ENCODE measurements at regions not wholly inside any gene's neighbourhood (a gene's known extent, or its start where the extent isn't known, plus 50 kb on each side); places are given as distances from the start of the nearest gene placed in this dataset.

DNA sequence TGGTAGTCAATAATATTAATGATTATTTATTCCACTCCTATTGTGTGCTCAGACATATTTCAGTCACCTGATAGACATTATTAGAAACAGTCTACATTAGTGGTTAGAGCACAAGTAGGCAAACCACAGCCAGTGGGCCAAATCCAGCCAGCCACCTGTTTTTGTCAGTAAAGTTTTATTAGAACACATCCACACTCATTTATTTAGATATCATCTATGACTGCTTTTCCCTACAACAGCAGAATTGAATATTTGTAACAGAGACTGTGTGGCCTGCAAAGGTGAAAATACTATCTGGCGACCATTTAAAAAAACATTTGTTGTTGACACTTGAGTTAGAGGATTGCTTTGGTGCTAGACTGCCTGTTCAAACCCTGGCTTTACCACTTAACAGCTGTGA, 220.0 kb upstream of the ZFP64 start:
- WGBS, 2 experiments (ENCODE audit: low coverage in 1 of 2, low lambda C conversion rate in 2 of 2, missing lambda C conversion rate in 2 of 2), result 91 to 94% methylated on average over 1 of the region's 1 CpG
- H3K9ac ChIP-seq, result no peak overlapping the region
- peaks cover 6% of the 10 kb centered on the region; the same call in 1 of the 2 replicates for H3F3A ChIP-seq (ENCODE audit: insufficient read depth)
- H3K36me3 ChIP-seq (ENCODE audit: low read depth), result no peaks in the 10 kb centered on the region
- no peaks in the 10 kb centered on the region for H3K27me3 ChIP-seq (replicated peaks; ENCODE audit: insufficient read depth)
- H4K20me1 ChIP-seq (ENCODE audit: insufficient read depth), result no peaks in the 10 kb centered on the region
- H3K4me1 ChIP-seq (ENCODE audit: insufficient read depth), result peaks cover 13% of the 10 kb centered on the region
- H3K27ac ChIP-seq, result no peak overlapping the region
- H3K79me2 ChIP-seq (ENCODE audit: insufficient read depth), result no peaks in the 10 kb centered on the region
- H2AFZ ChIP-seq, result no peak overlapping the region
- H3K9me3 ChIP-seq (ENCODE audit: low read depth), result no peaks in the 10 kb centered on the region
- no peak overlapping the region for H3K4me3 ChIP-seq
- TF ChIP-seq EZH2phosphoT487 (IDR thresholded peaks at IDR 0.05; ENCODE audit: insufficient read depth, low read depth), result no peak
- TF ChIP-seq EZH2 (IDR thresholded peaks at IDR 0.05; ENCODE audit: insufficient read depth, poor library complexity, severe bottlenecking), result no peak
- no peak overlapping the region for H3K4me2 ChIP-seq (ENCODE audit: unreplicated experiment)
- no peak for DNase-seq
- H3K9me2 ChIP-seq (ENCODE audit: insufficient read depth), result no peaks in the 10 kb centered on the region
- in situ Hi-C loops (cut with MboI), result no loop called here

DNA sequence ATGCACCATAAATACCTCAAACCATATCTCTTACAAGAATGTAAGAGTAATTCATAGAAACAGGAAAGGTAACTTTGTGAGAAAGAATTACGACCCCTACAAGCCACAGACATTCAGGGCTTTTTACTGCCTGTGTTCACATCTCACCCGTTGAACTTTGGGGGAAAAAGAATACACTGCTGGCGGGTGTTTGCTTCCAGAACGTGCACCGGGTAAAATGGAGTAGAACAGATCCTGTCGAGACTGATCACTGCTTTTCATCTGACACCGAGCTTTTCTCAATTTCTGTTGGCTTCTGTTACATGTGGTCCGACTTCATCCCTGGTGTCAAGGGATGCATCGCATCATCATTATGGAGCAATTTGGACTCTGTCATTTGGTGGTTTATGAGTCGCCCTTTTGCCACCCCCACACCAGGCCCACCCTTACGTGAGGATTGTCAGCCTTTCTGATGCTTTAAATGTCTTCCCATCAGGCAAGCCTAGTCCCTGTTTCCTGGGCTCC, 219.2 kb upstream of the ZFP64 start:
- no peaks in the 10 kb centered on the region for H3K36me3 ChIP-seq (ENCODE audit: low read depth)
- H3K27ac ChIP-seq, result peak overlapping the region; percentile 71
- DNase-seq, result peak; percentile 69
- H3F3A ChIP-seq (ENCODE audit: insufficient read depth), result peaks cover 6% of the 10 kb centered on the region; the same call in 1 of the 2 replicates
- peak overlapping the region; percentile 24; the same call in 1 of the 2 replicates for H3K4me3 ChIP-seq
- peak overlapping the region; percentile 57 for H3K9ac ChIP-seq
- H3K9me2 ChIP-seq (ENCODE audit: insufficient read depth), result no peaks in the 10 kb centered on the region
- H3K9me3 ChIP-seq (ENCODE audit: low read depth), result no peaks in the 10 kb centered on the region
- H3K4me2 ChIP-seq (ENCODE audit: unreplicated experiment), result peak overlapping the region; percentile 68
- 30 to 32% methylated on average over 11 of the region's 11 CpGs for WGBS, 2 experiments (ENCODE audit: low coverage in 1 of 2, low lambda C conversion rate in 2 of 2, missing lambda C conversion rate in 2 of 2)
- TF ChIP-seq EZH2 (IDR thresholded peaks at IDR 0.05; ENCODE audit: insufficient read depth, poor library complexity, severe bottlenecking) (no peak), EZH2phosphoT487 (IDR thresholded peaks at IDR 0.05; ENCODE audit: insufficient read depth, low read depth) (no peak)
- peaks cover 13% of the 10 kb centered on the region for H3K4me1 ChIP-seq (ENCODE audit: insufficient read depth)
- in situ Hi-C loops (cut with MboI), result no loop called here
- H4K20me1 ChIP-seq (ENCODE audit: insufficient read depth), result no peaks in the 10 kb centered on the region
- H3K79me2 ChIP-seq (ENCODE audit: insufficient read depth), result no peaks in the 10 kb centered on the region
- no peaks in the 10 kb centered on the region for H3K27me3 ChIP-seq (replicated peaks; ENCODE audit: insufficient read depth)
- H2AFZ ChIP-seq, result no peak overlapping the region

DNA sequence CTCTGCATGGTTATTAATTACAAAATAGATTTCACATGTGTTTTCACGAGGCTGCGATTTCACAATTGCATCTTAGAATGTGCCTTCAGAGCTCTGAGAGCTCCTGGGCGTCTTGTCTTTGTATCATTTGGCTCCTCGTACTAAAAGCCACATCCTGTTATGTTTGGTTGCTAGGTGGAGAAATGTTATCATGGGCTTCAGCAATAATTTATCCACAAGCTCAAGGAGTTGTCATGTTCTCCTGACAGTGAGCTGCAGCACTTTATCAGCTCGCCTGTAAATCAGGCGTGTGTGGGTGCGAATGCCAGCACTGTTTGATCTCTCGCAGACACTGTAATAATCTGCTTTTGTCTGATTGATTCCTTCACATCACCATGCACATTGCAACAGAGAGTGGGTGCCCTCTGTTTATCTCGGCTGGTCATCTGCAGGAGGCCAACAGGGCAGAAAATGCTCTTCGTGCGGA, 218.6 kb upstream of the ZFP64 start:
- no peaks in the 10 kb centered on the region for H3K36me3 ChIP-seq (ENCODE audit: low read depth)
- no peaks in the 10 kb centered on the region for H3K9me3 ChIP-seq (ENCODE audit: low read depth)
- in situ Hi-C loops (cut with MboI), result no loop called here
- no peaks in the 10 kb centered on the region for H3K9me2 ChIP-seq (ENCODE audit: insufficient read depth)
- TF ChIP-seq EZH2phosphoT487 (IDR thresholded peaks at IDR 0.05; ENCODE audit: insufficient read depth, low read depth), result no peak
- TF ChIP-seq EZH2 (IDR thresholded peaks at IDR 0.05; ENCODE audit: insufficient read depth, poor library complexity, severe bottlenecking), result no peak
- DNase-seq, result peak; percentile 89
- H3K79me2 ChIP-seq (ENCODE audit: insufficient read depth), result no peaks in the 10 kb centered on the region
- 6 to 9% methylated on average over 11 of the region's 11 CpGs for WGBS, 2 experiments (ENCODE audit: low coverage in 1 of 2, low lambda C conversion rate in 2 of 2, missing lambda C conversion rate in 2 of 2)
- peak overlapping the region; percentile 68 for H3K4me2 ChIP-seq (ENCODE audit: unreplicated experiment)
- no peak overlapping the region for H2AFZ ChIP-seq
- peak overlapping the region; percentile 71 for H3K27ac ChIP-seq
- H4K20me1 ChIP-seq (ENCODE audit: insufficient read depth), result no peaks in the 10 kb centered on the region
- peaks cover 13% of the 10 kb centered on the region for H3K4me1 ChIP-seq (ENCODE audit: insufficient read depth)
- peaks cover 6% of the 10 kb centered on the region; the same call in 1 of the 2 replicates for H3F3A ChIP-seq (ENCODE audit: insufficient read depth)
- H3K27me3 ChIP-seq (replicated peaks; ENCODE audit: insufficient read depth), result no peaks in the 10 kb centered on the region
- H3K4me3 ChIP-seq, result peak overlapping the region; percentile 24; the same call in 1 of the 2 replicates
- H3K9ac ChIP-seq, result peak overlapping the region; percentile 57

DNA sequence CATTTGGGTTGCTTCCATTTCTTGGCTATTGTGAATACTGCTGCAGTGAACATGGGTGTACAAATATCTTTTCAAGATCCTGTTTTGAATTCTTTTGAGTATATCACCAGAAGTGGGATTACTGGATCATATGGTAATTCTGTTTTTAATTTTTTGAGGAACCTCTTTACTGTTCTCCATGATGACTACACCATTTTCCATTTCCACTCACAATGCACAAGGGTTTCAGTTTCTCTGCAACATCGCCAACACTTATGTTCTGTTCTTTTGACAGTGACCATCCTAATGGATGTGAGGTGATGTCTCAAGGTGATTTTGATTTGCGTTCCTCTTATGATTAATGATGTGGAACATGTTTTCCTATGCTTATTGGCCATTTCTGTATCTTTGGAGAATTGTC, 214.4 kb upstream of the ZFP64 start:
- Histone ChIP-seq H3K4me2 (ENCODE audit: unreplicated experiment) (no peak overlapping the region), H3K27ac (no peak overlapping the region), H3K9me3 (ENCODE audit: low read depth) (no peaks in the 10 kb centered on the region), H3K27me3 (replicated peaks; ENCODE audit: insufficient read depth) (no peaks in the 10 kb centered on the region), H3F3A (ENCODE audit: insufficient read depth) (peaks cover 15% of the 10 kb centered on the region; the same call in 1 of the 2 replicates), H3K4me1 (ENCODE audit: insufficient read depth) (peaks cover 26% of the 10 kb centered on the region), H3K36me3 (ENCODE audit: low read depth) (no peaks in the 10 kb centered on the region), H4K20me1 (ENCODE audit: insufficient read depth) (no peaks in the 10 kb centered on the region), H2AFZ (no peak overlapping the region), H3K9ac (no peak overlapping the region), H3K4me3 (no peak overlapping the region), H3K9me2 (ENCODE audit: insufficient read depth) (no peaks in the 10 kb centered on the region), H3K79me2 (ENCODE audit: insufficient read depth) (no peaks in the 10 kb centered on the region)
- DNase-seq, result no peak
- in situ Hi-C loops (cut with MboI), result no loop called here
- no peak for TF ChIP-seq EZH2phosphoT487 (IDR thresholded peaks at IDR 0.05; ENCODE audit: insufficient read depth, low read depth)
- TF ChIP-seq EZH2 (IDR thresholded peaks at IDR 0.05; ENCODE audit: insufficient read depth, poor library complexity, severe bottlenecking), result no peak
- 89 to 96% methylated on average over 2 of the region's 2 CpGs for WGBS, 2 experiments (ENCODE audit: low coverage in 1 of 2, low lambda C conversion rate in 2 of 2, missing lambda C conversion rate in 2 of 2)
